Nephron (organoid): ENCODE measurements at regions not wholly inside any gene's neighbourhood (a gene's known extent, or its start where the extent isn't known, plus 50 kb on each side); places are given as distances from the start of the nearest gene placed in this dataset.
A peak's percentile ranks its signal among the peaks of the same experiment; 100 is the strongest.

Experiments
- H3K27ac Mint-ChIP-seq, 3 experiments: 2 replicates each; pipeline ENCODE4 v1.8.0; 2020; ENCODE audit warnings: mixed read lengths in 3 of 3, mild to moderate bottlenecking in 2 of 3, moderate library complexity in 1 of 3
- H3K27me3 Mint-ChIP-seq: 2 replicates; pipeline ENCODE4 v1.8.0; 2021; ENCODE audit warnings: low read depth, mild to moderate bottlenecking, moderate library complexity, mixed read lengths
- H3K36me3 Mint-ChIP-seq: 2 replicates; pipeline ENCODE4 v1.8.0; 2020; ENCODE audit warnings: low read depth, mixed read lengths
- H3K4me1 Mint-ChIP-seq: 2 replicates; pipeline ENCODE4 v1.8.0; 2020; ENCODE audit warnings: mixed read lengths
- H3K4me3 Mint-ChIP-seq, 3 experiments: 2 replicates each; pipeline ENCODE4 v1.8.0; 2020; ENCODE audit warnings: mild to moderate bottlenecking in 3 of 3, mixed read lengths in 3 of 3, moderate library complexity in 2 of 3
- H3K9me3 Mint-ChIP-seq: 2 replicates; pipeline ENCODE4 v1.8.0; 2020; ENCODE audit warnings: mixed read lengths
- CTCF ChIP-seq, 3 experiments: fragments of 200-600 bp; sonication (generic); IDR thresholded peaks; one replicate each; pipeline ENCODE4 v1.5.0; 2021; ENCODE audit warnings: antibody characterized with exemption in 3 of 3; ENCODE audit not compliant: unreplicated experiment in 3 of 3

GRCh38 chr20:40813029-40813431, 124.0 kb upstream of the MAFB start:
- Mint-ChIP-seq H3K4me3 (no peak overlapping the region), H3K4me1 (peaks cover 21% of the 10 kb centered on the region), H3K27ac (peak overlapping the region in 1 of 3 experiments; percentile 5), H3K9me3 (peaks cover 4% of the 10 kb centered on the region), H3K27me3 (peaks cover 20% of the 10 kb centered on the region), H3K36me3 (no peaks in the 10 kb centered on the region)
- no peak for TF ChIP-seq CTCF (IDR thresholded peaks at IDR 0.05; ENCODE audit: unreplicated experiment in 3 of 3)

GRCh38 chr20:40813708-40814630, 124.9 kb upstream of the MAFB start:
- peaks cover 10% of the 10 kb centered on the region for H3K9me3 Mint-ChIP-seq
- no peak overlapping the region for H3K27ac Mint-ChIP-seq
- no peak overlapping the region for H3K4me3 Mint-ChIP-seq
- peaks cover 22% of the 10 kb centered on the region for H3K27me3 Mint-ChIP-seq
- H3K36me3 Mint-ChIP-seq = no peaks in the 10 kb centered on the region
- no peak for TF ChIP-seq CTCF (IDR thresholded peaks at IDR 0.05; ENCODE audit: unreplicated experiment in 3 of 3)
- H3K4me1 Mint-ChIP-seq = peaks cover 19% of the 10 kb centered on the region

- peaks cover 22% of the 10 kb centered on the region for H3K27me3 Mint-ChIP-seq
- H3K4me1 Mint-ChIP-seq = peaks cover 19% of the 10 kb centered on the region
- peaks cover 10% of the 10 kb centered on the region for H3K9me3 Mint-ChIP-seq
- no peak for TF ChIP-seq CTCF (IDR thresholded peaks at IDR 0.05; ENCODE audit: unreplicated experiment in 3 of 3)
- H3K27ac Mint-ChIP-seq = no peak overlapping the region
- no peak overlapping the region for H3K4me3 Mint-ChIP-seq
- H3K36me3 Mint-ChIP-seq = no peaks in the 10 kb centered on the region
Measured at GRCh38 chr20:40814631-40814960, 125.6 kb upstream of the MAFB start.

- Mint-ChIP-seq H3K36me3 (no peaks in the 10 kb centered on the region), H3K4me1 (peaks cover 11% of the 10 kb centered on the region), H3K27me3 (peaks cover 14% of the 10 kb centered on the region), H3K9me3 (peaks cover 11% of the 10 kb centered on the region), H3K27ac (no peak overlapping the region), H3K4me3 (no peak overlapping the region)
- no peak for TF ChIP-seq CTCF (IDR thresholded peaks at IDR 0.05; ENCODE audit: unreplicated experiment in 3 of 3)
Measured at GRCh38 chr20:40815156-40816038, 126.4 kb upstream of the MAFB start.

GRCh38 chr20:40816039-40816352, 127.0 kb upstream of the MAFB start:
- TF ChIP-seq CTCF (IDR thresholded peaks at IDR 0.05; ENCODE audit: unreplicated experiment in 3 of 3) = no peak
- Mint-ChIP-seq H3K4me3 (no peak overlapping the region), H3K36me3 (no peaks in the 10 kb centered on the region), H3K27me3 (peaks cover 17% of the 10 kb centered on the region), H3K4me1 (peaks cover 11% of the 10 kb centered on the region), H3K27ac (no peak overlapping the region), H3K9me3 (peaks cover 14% of the 10 kb centered on the region)
